Osteocyte (in vitro differentiated cells): ENCODE measurements at regions not wholly inside any gene's neighbourhood (a gene's known extent, or its start where the extent isn't known, plus 50 kb on each side); places are given as distances from the start of the nearest gene placed in this dataset.

ENCODE experiments used
- DNase-seq: peaks from one replicate; pipeline ENCODE4 v3.0.0; 2021; ENCODE audit warnings: mixed read lengths; ENCODE audit not compliant: unreplicated experiment; ENCODE audit errors: extremely low spot score
- H3K27ac Mint-ChIP-seq: one replicate; pipeline ENCODE4 v1.8.0; 2021; ENCODE audit warnings: mild to moderate bottlenecking, mixed read lengths; ENCODE audit not compliant: unreplicated experiment
- H3K27me3 Mint-ChIP-seq: one replicate; pipeline ENCODE4 v1.8.0; 2021; ENCODE audit warnings: mixed read lengths; ENCODE audit not compliant: unreplicated experiment
- H3K36me3 Mint-ChIP-seq: one replicate; pipeline ENCODE4 v1.8.0; 2021; ENCODE audit warnings: mixed read lengths; ENCODE audit not compliant: unreplicated experiment
- H3K4me1 Mint-ChIP-seq: one replicate; pipeline ENCODE4 v1.8.0; 2021; ENCODE audit warnings: mixed read lengths; ENCODE audit not compliant: unreplicated experiment
- H3K4me3 Mint-ChIP-seq: one replicate; pipeline ENCODE4 v1.8.0; 2021; ENCODE audit warnings: mild to moderate bottlenecking, moderate library complexity, mixed read lengths; ENCODE audit not compliant: unreplicated experiment
- H3K9me3 Mint-ChIP-seq: one replicate; pipeline ENCODE4 v1.8.0; 2021; ENCODE audit warnings: mixed read lengths; ENCODE audit not compliant: unreplicated experiment
- TF ChIP-seq, protein P1 (sequence below): fragments of 200-600 bp; sonication (generic); IDR thresholded peaks from 2 replicates; pipeline ENCODE4 v1.5.0; 2021; ENCODE audit warnings: antibody characterized with exemption, mild to moderate bottlenecking, moderate library complexity

DNA sequence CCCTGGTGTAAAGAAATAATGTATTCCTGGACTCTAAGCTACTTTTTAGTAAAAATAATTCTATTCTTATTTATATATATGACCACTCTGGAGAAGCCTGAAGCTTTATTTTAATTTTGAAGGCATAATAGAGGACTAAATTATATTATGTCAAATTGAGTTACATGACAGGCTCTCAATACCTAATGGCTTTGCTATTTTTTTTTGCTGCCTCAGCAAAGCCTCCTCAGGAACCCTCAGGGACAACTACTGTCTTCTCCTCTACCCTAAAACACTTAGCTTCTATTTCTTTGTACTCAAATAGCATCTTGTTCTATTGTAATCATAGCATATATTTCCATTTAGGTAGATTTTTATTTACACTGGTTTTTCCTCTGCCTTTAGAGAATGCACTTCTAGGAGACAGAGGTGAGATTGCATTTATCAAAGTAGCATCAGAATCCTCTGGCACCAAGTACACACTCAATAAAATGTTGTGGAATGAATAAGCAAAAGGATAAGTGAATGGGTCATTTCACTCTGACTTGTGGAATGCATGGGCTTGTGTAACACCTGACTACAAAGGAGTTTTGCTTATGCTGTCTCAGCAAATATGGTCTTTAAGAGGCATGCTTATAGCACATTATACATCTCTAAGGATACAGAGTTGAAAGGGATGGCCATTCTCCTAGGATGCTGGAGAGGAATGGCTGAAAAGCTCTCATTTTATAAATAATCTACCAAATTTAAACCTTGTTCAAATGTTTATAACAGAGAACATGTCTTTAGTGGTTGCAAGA, 605.2 kb downstream of the KCNJ2 start:
- Mint-ChIP-seq H3K27ac (no peak overlapping the region), H3K27me3 (peaks cover 12% of the 10 kb centered on the region), H3K4me3 (no peak overlapping the region), H3K9me3 (no peaks in the 10 kb centered on the region), H3K36me3 (no peaks in the 10 kb centered on the region), H3K4me1 (no peaks in the 10 kb centered on the region)
- TF ChIP-seq, protein P1, sequence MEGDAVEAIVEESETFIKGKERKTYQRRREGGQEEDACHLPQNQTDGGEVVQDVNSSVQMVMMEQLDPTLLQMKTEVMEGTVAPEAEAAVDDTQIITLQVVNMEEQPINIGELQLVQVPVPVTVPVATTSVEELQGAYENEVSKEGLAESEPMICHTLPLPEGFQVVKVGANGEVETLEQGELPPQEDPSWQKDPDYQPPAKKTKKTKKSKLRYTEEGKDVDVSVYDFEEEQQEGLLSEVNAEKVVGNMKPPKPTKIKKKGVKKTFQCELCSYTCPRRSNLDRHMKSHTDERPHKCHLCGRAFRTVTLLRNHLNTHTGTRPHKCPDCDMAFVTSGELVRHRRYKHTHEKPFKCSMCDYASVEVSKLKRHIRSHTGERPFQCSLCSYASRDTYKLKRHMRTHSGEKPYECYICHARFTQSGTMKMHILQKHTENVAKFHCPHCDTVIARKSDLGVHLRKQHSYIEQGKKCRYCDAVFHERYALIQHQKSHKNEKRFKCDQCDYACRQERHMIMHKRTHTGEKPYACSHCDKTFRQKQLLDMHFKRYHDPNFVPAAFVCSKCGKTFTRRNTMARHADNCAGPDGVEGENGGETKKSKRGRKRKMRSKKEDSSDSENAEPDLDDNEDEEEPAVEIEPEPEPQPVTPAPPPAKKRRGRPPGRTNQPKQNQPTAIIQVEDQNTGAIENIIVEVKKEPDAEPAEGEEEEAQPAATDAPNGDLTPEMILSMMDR = no peak
- no peak for DNase-seq

DNA sequence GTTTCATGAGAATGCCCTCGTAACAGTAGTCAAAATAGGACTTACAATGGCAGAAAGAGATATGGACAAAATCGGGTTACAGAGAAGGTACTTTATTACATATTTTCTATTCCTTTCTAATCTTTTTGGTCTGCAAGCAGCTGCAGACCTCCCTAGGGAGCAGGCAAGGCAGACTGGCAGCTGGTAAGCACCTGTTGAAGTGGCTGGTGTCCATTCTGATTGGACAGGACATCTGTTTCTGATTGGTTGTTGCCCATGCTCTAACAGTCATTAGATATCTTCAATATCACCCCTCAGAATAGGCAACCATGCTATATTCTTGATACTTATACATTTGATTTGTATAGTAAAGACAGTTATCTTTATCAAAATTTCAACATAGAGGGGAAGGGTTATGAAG, 606.3 kb downstream of the KCNJ2 start:
- Mint-ChIP-seq H3K4me3 (no peak overlapping the region), H3K27me3 (peaks cover 10% of the 10 kb centered on the region), H3K9me3 (no peaks in the 10 kb centered on the region), H3K4me1 (no peaks in the 10 kb centered on the region), H3K27ac (no peak overlapping the region), H3K36me3 (no peaks in the 10 kb centered on the region)
- TF ChIP-seq, protein P1 = no peak
- DNase-seq = no peak

DNA sequence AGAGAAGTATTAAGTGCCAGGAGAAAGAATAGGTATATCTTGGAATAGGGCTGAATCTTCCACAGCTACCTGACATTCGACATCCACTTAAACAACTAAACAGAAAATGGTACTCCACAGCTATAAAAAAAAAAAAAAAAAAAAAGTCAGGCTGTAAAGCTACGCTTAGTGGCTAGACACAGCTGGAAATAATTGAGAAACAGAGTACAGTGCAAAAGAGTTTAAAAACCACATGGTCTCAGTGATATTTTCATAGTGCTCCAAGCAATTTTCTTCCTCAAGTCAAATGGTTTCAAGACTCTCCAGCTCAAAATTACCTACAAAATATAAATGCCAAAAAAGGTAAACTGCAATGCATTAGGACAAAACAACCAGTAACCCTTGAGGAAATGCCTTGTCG, 607.1 kb downstream of the KCNJ2 start:
- TF ChIP-seq, protein P1 = no peak
- Mint-ChIP-seq H3K27ac (no peak overlapping the region), H3K4me1 (no peaks in the 10 kb centered on the region), H3K36me3 (no peaks in the 10 kb centered on the region), H3K9me3 (no peaks in the 10 kb centered on the region), H3K27me3 (peaks cover 10% of the 10 kb centered on the region), H3K4me3 (no peak overlapping the region)
- DNase-seq = no peak

DNA sequence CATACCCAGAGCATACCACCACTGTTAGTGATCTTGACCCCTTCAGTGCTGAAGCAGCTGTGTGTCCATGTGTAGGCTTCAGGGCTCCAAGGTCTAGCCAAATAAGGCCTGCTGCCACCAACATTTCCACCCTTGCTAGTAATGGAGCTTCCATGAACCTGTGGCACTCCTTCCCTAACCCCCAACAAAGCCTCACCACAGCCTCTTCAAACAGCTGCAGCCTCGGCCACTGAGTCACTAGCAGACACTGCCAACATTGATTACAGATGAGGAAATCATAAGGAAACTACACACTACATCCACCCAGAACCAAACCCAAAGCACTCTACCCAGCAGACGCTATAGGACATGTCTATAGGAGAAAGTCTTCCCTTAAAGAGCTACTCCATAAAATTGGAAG, 610.7 kb downstream of the KCNJ2 start:
- TF ChIP-seq, protein P1 = no peak
- Mint-ChIP-seq H3K36me3 (no peaks in the 10 kb centered on the region), H3K27ac (no peak overlapping the region), H3K27me3 (no peaks in the 10 kb centered on the region), H3K9me3 (no peaks in the 10 kb centered on the region), H3K4me1 (no peaks in the 10 kb centered on the region), H3K4me3 (no peak overlapping the region)
- DNase-seq = no peak

DNA sequence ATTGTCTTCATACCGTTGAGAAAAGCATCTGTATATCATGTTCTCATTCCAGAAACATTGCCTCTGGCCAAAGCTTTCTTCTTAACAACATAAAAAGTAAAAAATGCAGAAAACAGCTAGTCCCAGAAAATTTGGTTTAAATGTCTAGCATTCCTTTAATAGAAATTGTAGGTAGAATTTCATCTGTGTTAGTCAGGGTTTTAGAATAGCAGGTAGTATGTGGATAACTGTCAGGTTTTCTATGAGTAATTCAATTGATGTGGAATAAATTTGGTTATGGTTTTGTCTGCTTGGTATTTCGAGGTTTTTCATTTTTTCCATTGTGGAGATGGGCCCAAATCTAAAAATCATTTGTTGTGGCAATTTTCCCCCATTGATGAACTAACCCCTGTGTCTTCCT, 616.7 kb downstream of the KCNJ2 start:
- Mint-ChIP-seq H3K4me3 (no peak overlapping the region), H3K4me1 (peaks cover 2% of the 10 kb centered on the region), H3K36me3 (no peaks in the 10 kb centered on the region), H3K9me3 (no peaks in the 10 kb centered on the region), H3K27ac (no peak overlapping the region), H3K27me3 (peaks cover 2% of the 10 kb centered on the region)
- DNase-seq = no peak
- TF ChIP-seq, protein P1 = no peak
